ENCODE measurements at regions not wholly inside any gene's neighbourhood (a gene's known extent, or its start where the extent isn't known, plus 50 kb on each side); places are given as distances from the start of the nearest gene placed in this dataset.

DNA sequence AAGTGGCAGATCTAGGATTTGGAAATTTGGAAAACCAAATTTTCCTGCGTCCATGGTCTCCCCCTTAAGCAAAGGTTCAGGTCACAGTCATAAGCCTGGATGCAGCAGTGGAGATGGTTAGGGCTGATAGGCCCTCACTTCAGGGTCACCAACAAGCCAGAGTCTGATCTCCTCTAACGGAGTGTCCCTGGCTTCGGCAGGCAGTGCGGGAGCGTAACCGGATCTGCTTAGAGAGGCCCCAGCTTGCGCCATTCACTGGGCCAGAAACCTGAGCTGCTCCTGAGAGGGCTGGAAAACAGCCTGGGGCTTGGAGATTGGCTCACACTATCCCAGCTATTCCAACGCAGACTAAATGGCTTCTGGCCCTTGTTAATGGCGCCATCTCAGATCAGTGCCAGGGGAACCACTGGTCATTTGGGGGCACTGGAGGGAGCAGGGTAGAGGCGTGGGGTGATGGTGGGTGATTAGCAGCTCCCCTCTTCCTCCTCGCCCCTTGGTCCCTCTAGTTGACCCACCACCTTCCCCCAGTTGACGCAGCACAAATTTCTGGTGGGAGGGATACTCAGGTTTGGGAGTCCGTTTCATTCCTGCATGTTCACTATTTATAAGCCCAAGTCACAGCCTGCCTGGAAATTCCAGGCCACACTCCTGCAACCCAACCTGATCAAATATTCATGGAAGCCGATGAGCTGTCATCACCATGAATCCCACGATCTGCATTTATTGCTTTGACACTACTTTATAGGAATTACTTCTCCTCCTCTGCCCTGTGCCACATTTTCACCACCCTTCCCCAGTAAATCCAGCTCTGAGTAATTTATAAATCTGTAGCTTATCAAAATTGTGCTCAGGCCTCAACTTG lies 134.6 kb upstream of the CPEB4 start:
- in situ Hi-C loops (cut with MboI; ENCODE audit: low pct_unique_long_range_greater_than_20kb, low sequenced_read_pairs) = no loop called here
- DNase-seq = no peak

DNA sequence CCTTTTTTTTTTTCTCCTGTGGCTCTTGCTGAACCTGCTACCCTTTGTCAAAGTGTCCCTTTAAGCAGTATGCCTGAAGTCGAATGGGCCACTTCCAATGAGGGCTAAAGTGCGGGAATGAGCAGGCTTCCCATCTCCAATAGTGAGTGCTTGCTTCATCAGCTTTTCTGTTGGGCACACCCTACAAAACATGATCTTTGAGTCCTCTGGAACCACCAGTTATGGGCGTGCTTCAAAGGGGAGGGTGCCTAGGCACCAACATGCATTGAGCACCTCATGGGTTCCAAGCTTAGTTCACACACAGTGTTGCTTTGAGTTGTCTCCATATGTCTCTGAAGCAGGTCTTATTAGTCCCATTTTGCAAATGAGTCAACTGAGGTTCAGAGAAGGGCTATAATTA lies 132.8 kb upstream of the CPEB4 start:
- DNase-seq = no peak
- in situ Hi-C loops (cut with MboI; ENCODE audit: low pct_unique_long_range_greater_than_20kb, low sequenced_read_pairs) = no loop called here

DNA sequence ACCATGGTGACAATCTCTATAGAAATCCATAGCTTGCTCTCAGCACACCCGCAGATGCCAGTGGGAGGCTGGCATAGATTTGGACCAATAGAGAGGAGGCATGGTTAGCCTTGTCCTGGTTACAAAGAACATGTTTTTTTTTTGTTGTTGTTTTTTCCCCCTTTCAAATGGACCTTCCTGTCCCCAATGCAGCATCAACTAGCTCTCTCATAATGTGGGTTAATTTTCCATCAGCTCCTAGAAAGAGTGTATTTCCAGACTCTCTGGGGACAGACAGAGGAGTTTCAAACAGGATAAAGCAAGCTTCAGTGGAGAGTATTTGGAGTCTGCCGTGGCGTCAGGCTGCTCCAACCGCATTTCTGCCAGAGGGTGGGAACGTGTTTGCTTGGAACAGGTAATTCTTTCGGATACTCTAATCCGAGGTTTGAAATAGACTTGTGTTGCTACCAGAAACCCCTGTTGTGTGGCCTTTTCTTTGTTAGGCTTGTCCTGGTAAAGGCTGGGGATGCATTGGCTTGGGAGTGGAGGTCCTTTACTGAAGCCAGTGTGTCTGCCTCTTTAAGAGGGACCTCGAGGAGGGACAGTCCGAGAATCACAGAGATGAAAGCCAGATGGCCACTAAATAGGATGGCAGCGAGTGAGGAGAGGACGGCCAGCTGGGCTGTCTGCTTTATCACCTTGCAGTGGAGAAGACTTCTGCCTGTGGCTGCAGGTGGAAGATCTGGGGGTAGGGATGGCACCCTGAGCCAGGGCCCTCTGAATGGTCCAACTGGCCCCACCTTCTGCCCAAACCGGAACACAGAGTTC lies 130.5 kb upstream of the CPEB4 start:
- no peak for DNase-seq
- in situ Hi-C loops (cut with MboI; ENCODE audit: low pct_unique_long_range_greater_than_20kb, low sequenced_read_pairs) = no loop called here

DNA sequence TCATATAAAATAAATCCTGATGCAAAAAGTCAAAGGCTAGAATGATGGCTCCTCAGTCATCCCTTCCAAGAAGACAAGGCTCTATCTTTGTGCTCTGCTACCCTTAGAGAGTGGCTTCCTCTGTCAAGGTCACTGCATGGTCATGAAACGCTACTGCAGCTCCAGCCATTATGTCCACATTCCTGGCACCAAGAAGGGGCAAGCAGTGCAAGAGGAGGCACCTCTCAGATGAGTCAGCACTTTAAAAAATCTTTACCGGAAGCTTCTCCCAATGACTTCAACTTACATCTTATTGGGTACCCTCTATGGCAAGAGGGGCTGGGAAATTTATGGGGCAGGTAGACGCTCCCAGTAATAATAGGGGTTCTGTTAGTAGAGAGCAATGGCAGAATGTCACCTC lies 129.5 kb upstream of the CPEB4 start:
- in situ Hi-C loops (cut with MboI; ENCODE audit: low pct_unique_long_range_greater_than_20kb, low sequenced_read_pairs) = no loop called here
- DNase-seq = no peak

DNA sequence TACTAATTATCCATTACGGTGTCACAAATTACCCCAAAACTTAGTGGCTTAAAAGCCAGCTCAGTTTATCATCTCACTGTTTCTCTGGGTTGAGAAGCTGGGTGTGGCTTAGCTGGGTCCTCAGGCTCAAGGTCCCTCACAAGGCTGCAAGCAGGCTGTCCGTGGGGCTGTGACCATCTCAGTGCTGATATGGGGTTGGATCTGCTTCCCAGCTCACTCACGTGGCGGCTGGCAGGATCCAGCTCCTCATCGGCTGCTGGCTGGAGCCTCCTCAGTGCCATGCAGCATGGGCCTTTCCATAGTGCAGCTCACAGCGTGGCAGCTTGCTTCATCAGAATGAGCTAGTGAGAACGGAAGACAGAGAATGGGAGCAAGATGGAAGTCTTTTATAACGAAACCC lies 128.5 kb upstream of the CPEB4 start:
- in situ Hi-C loops (cut with MboI; ENCODE audit: low pct_unique_long_range_greater_than_20kb, low sequenced_read_pairs) = no loop called here
- no peak for DNase-seq

DNA sequence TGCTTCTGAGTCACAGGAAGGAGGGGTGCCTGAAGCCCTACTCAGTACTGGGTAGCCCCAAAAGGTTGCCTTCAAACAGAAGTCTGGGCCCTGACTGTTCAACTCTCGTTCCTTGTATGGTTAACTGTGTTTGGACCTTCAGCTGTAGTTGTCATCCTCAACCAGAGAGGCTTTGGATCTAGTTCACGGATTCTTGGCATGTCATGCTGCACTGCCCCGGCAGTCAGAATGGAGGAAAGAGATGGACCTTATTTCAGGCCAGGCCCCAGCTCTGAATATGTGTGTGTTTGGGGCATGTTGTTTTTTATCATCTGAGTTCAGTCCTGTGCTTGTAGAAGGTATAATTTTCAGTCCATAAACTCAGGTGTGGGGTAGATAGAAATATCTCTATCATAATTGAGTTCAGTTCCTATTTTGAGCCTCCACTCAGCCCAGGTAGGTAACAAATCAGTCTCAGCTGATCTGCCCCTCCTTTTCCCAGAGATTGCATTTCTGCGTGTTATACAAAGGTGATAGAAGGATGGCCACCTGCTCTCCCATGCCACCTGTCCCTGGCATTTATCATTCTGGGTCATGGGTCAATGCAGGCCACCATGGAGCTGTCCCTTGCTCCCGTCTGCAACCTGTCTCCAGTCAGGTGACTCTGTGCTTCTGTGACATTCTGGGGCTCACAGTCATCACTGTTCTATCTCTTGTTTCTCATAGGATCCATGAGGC lies 127.5 kb upstream of the CPEB4 start:
- DNase-seq = no peak
- in situ Hi-C loops (cut with MboI; ENCODE audit: low pct_unique_long_range_greater_than_20kb, low sequenced_read_pairs) = no loop called here

DNA sequence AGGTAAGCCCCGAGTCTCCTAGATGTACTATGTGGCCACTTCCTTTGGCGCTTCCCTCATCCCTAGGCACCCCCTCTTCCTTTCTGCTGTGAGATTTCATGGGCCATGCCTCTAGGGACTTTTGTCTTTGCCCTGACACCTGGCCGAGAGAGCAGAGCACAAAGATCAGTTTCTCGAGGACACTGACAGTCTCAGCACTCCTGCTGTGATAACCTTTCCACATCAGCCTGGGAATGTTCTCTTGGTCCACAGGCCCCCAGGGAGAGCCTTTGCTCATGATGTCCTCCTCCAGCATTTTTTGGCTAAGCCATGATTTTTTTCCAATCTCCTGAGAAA lies 127.0 kb upstream of the CPEB4 start:
- in situ Hi-C loops (cut with MboI; ENCODE audit: low pct_unique_long_range_greater_than_20kb, low sequenced_read_pairs) = no loop called here
- DNase-seq = no peak

DNA sequence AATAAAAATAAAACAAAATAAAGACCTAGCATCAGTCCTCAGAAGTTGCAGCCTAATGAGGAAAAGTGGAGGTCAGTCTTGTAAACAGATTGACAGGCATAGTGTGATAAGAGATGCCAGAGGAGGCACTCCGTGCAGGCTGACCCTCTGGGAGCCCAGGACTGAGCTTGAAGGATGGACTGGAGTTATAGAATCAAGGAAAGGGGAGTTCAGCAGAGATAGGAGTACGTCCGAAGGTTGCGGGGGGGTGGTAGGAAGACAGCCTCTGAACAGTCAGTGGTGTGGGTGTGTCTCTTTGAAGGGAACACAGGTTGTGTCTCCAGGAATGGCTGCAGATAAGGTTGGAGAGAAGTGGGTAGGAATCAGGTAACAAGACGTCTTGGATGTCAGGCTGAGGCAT lies 126.1 kb upstream of the CPEB4 start:
- no peak for DNase-seq
- in situ Hi-C loops (cut with MboI; ENCODE audit: low pct_unique_long_range_greater_than_20kb, low sequenced_read_pairs) = no loop called here

DNA sequence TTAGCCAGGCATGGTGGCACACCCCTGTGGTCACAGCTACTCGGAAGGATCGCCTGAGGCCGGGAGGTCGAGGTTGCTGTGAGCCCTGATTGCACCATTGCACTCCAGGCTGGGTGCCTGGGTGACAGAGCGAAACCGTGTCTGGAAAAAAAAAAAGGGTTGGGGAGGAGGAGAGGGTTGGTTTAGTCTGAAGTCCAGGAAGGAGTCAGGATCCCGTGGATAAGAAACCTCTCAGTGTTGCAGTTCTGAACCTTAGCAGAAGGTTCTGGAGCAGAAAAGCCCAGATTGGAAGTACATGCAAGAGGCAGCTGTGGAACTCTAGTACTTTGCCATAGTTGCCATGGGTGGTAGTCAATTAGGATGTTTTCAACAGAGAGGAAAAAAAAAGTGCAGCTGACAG lies 125.2 kb upstream of the CPEB4 start:
- no peak for DNase-seq
- in situ Hi-C loops (cut with MboI; ENCODE audit: low pct_unique_long_range_greater_than_20kb, low sequenced_read_pairs) = no loop called here

DNA sequence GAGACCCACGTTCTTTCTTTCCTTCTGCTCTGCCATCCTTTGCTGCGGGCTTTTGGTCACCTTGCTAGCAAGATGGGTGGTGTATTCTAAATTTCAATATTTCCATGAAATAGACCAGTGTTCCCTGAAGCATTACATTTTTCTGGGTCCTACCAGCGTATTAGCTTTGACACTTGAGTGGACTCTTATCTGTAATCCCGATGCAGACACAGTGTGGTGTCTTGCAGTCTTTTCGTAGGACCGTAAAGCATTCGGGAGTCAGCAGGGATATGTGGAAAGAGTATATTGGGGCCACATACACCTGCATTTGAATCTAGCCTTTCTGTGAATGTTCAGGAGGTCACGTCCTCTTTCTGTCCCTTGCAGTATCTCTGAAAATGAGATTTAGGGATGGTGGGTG lies 124.7 kb upstream of the CPEB4 start:
- DNase-seq = no peak
- in situ Hi-C loops (cut with MboI; ENCODE audit: low pct_unique_long_range_greater_than_20kb, low sequenced_read_pairs) = no loop called here

DNA sequence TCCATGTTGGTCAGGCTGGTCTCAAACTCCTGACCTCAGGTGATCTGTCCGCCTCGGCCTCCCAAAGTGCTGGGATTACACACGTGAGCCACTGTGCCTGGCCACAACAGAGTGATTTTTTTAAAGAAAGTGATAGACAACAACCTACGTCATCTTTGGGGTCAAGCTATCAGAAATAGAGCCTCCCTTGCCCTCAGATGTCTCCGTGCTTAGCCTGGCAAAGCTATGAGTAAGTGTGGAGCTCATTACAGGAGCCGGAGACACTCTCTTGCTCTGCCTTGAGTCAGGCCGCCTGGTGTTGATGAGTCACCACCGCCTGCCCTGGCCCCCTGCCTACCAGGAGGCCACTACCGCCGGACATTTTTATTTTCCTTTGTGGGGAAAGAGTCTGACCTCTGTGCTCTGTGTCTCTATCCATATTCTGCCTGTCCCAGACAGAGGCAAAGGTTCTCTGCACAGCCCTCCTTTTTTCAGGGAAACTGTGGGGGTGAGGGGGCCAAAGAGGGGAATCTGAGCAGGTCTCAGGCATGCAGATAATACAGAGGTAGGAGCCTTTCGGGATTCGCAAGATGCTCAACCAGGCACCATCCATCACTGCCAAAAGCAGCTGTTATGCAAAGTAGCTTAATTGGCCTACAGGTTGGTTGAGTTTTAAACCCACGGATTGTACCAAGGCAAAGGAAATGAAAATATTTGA lies 123.7 kb upstream of the CPEB4 start:
- in situ Hi-C loops (cut with MboI; ENCODE audit: low pct_unique_long_range_greater_than_20kb, low sequenced_read_pairs) = no loop called here
- DNase-seq = no peak

DNA sequence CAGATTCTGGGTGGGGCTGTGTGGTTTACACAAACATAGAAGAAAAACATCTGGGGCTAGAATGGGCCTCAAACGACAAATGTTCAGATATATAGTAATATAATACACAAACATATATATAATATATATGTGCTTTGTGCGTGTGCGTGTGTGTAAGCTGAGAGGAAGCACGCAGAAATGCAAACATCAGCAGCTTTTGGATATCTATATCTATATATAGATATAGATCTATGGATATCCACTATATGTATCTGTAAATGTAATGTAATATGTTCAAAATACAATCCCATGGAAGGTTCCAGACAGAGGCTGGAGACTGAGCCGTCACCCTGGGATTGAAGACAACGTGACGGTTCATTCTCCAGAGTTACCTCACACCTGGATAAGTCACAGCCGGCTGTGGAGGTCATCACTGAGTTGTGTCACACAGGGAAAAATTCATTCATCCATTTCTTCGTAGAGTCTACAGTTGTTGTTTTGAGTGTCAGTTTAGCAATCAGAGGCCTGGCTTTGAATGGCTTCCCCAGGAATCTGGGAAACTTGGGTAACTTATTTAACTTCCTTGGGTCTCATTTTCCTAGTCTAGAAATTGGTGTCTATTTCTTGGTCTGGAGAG lies 123.0 kb upstream of the CPEB4 start:
- in situ Hi-C loops (cut with MboI; ENCODE audit: low pct_unique_long_range_greater_than_20kb, low sequenced_read_pairs) = no loop called here
- no peak for DNase-seq

DNA sequence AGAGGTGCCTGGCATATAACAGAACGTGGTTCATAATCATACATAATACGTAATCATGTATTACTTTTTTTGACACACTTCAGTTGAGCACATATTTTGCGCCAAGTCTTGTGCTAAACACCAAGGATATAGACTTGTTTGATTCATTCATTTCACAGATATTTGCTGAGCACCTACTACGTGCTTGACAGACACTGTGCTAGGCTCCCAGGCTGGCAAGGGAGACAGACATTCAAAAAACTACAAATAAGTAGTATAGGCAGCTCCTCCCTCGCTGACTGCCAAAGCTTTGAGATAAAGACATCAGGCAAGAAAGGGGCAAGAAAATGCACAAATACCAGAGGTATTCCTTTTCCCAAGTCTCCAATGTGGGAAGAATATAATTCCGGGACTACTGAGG lies 122.5 kb upstream of the CPEB4 start:
- in situ Hi-C loops (cut with MboI; ENCODE audit: low pct_unique_long_range_greater_than_20kb, low sequenced_read_pairs) = no loop called here

DNA sequence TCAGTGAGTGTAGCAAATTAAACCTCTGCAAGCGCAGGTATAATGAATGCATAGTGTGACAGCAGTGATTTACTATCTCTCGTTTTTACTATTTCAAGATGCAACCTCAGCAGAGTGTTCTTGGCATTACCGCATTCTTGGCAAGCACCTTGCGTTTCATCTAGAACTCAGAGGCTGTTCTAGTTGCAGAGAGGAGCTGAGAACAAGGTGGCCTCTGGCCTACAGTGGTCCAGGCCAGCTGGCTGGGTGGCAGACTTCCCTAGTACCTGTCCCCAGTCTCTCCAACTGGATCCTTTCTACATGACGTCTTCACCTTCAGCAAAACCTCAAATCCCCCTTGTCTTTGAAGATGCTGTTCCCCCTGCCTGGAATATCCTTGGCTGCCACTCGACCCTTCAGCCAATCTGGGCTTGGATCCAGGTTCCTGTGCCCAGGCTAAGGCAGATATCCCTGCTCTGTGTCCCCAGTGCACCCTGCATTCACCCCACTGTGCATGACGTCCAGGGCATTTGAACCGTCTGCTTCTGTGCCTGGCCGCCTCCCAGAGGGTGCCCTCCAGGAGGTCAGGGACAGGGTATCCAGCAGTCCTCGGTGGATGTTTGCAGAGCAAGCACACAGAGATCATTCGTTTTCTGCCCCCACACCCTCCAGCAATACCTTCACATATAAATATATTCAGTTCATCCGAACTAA lies 120.4 kb upstream of the CPEB4 start:
- in situ Hi-C loops (cut with MboI; ENCODE audit: low pct_unique_long_range_greater_than_20kb, low sequenced_read_pairs) = no loop called here
- DNase-seq = no peak

More for the DNA sequence above, 122.5 kb upstream of the CPEB4 start:
- no peak for DNase-seq

DNA sequence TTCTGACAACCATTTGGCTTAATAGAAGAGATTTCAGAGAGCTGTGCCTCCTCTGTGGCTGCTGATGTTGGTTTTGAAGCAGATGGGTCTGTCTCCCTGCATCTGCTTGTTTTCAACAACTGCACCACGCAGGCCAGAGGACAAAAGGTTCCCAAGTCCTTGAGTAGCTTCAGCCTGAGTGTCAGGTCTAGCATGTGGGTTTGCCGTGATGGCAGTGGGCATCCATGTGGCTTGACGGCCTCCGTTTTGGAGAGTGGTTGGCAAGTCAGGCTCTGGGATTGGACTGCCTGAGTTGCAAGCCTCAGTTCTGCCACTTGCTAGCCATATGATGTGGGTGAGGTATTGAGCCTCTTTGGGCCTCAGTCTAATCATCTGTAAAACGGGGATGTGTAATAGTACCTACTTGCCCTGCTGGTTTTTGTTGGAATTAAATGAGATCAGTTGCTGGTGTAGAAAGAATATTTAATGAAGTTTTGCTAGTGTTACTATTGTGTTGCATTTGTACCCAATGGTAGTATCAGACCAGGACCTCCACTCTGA lies 119.8 kb upstream of the CPEB4 start:
- in situ Hi-C loops (cut with MboI; ENCODE audit: low pct_unique_long_range_greater_than_20kb, low sequenced_read_pairs) = no loop called here
- no peak for DNase-seq

DNA sequence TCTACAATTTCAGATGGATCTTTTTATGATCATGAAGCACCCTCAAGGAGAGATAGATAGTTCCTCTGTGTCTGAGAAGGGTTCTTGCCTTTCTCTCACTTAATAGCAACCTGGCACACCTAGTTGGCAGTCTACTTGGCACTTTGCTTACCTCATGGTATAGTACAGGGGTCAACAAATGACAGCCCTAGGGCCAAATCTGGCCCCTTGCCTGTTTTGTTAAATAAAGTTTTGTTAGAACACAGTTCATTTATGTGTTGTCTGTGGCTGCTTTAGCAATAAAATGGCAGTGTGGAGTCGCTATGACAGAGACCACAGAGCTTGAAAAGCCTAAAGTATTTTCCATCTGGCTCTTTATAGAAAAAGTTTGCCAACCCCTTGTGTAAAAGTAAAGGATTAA lies 119.3 kb upstream of the CPEB4 start:
- in situ Hi-C loops (cut with MboI; ENCODE audit: low pct_unique_long_range_greater_than_20kb, low sequenced_read_pairs) = no loop called here
- DNase-seq = no peak

DNA sequence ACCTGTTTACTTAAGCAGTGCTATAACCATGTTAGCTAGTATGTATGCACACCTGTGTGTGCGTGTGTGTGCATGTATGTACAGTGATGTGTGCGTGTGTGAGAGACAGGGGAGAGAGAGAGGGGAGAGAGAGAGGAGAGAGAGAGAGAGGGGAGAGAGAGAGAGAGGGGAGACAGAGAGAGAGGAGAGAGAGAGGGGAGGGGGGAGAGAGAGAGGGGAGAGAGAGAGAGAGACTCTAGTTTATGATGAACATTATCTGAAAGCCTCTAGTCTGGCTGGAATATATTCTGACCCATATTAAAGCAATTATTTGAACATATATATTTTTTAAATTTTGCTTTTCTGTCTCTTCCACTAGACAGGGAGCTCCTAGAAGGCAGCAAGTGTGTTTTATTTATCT lies 117.5 kb upstream of the CPEB4 start:
- DNase-seq = no peak
- in situ Hi-C loops (cut with MboI; ENCODE audit: low pct_unique_long_range_greater_than_20kb, low sequenced_read_pairs) = no loop called here

DNA sequence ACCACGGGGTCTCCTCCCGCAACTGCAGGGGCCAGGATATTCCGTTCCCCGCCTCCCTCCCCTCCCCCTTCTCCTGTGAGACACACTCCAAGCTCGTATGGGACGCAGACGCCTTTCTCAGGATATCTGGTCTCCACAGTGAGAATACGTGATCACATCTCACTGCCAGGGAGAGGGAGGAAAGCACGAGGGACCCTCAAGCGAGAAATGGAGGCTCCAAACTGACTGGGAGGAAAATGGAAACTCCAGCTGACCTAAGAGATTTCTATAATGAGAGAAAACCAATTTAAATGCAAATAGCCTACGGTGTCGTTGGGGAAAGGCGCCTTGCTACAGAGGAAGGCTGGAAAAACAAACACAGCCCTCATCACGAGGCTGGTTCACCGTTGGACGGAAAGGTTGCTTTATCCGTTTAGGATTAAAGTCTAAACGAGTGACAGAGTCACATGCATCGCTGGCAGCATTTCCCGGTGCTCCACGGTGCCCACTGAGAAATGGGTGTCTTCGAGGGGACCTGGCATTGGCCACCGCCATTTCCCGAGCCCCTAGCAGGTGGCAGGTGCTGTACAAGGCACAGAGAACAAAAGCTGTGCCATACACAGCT lies 116.9 kb upstream of the CPEB4 start:
- DNase-seq = no peak
- in situ Hi-C loops (cut with MboI; ENCODE audit: low pct_unique_long_range_greater_than_20kb, low sequenced_read_pairs) = no loop called here

Measured in KBM-7 (cell line).